Activated T-helper 17 cell treated with anti-CD3 and anti-CD28 coated beads, Interleukin-2, amount 50 U/mL, for 72 hours (primary cell): ENCODE measurements at regions not wholly inside any gene's neighbourhood (a gene's known extent, or its start where the extent isn't known, plus 50 kb on each side); places are given as distances from the start of the nearest gene placed in this dataset.

Experiments used
- ATAC-seq: fragments of 150-1000 bp; cut with Tn5 transposase; replicated peaks from 2 replicates; pipeline ENCODE4 v1.10.0; 2021; ENCODE audit warnings: mild to moderate bottlenecking, moderate library complexity
- H3K27ac Mint-ChIP-seq: one replicate; pipeline ENCODE4 v1.8.0; 2022; ENCODE audit warnings: mixed read lengths
- H3K27me3 Mint-ChIP-seq: one replicate; pipeline ENCODE4 v1.8.0; 2022; ENCODE audit warnings: mixed read lengths
- H3K36me3 Mint-ChIP-seq: one replicate; pipeline ENCODE4 v1.8.0; 2022; ENCODE audit warnings: low read depth, mild to moderate bottlenecking, mixed read lengths
- H3K4me1 Mint-ChIP-seq: one replicate; pipeline ENCODE4 v1.8.0; 2022; ENCODE audit warnings: mixed read lengths
- H3K4me3 Mint-ChIP-seq: one replicate; pipeline ENCODE4 v1.8.0; 2022; ENCODE audit warnings: mild to moderate bottlenecking, mixed read lengths
- H3K9me3 Mint-ChIP-seq: one replicate; pipeline ENCODE4 v1.8.0; 2022; ENCODE audit warnings: mixed read lengths

GRCh38 chr1:88098881-88099280 lies 585.2 kb upstream of the PKN2 start:
- no peak for ATAC-seq
- peaks cover 3% of the 10 kb centered on the region for H3K27me3 Mint-ChIP-seq
- H3K27ac Mint-ChIP-seq: no peak overlapping the region
- H3K36me3 Mint-ChIP-seq: no peaks in the 10 kb centered on the region
- no peaks in the 10 kb centered on the region for H3K4me1 Mint-ChIP-seq
- no peaks in the 10 kb centered on the region for H3K9me3 Mint-ChIP-seq
- H3K4me3 Mint-ChIP-seq: no peak overlapping the region

- H3K36me3 Mint-ChIP-seq: no peaks in the 10 kb centered on the region
- no peaks in the 10 kb centered on the region for H3K9me3 Mint-ChIP-seq
- ATAC-seq: no peak
- no peak overlapping the region for H3K27ac Mint-ChIP-seq
- H3K27me3 Mint-ChIP-seq: peaks cover 3% of the 10 kb centered on the region
- H3K4me1 Mint-ChIP-seq: no peaks in the 10 kb centered on the region
- no peak overlapping the region for H3K4me3 Mint-ChIP-seq
Measured at GRCh38 chr1:88101041-88101440, 583.0 kb upstream of the PKN2 start.

GRCh38 chr1:88104236-88104635 lies 579.8 kb upstream of the PKN2 start:
- no peaks in the 10 kb centered on the region for H3K36me3 Mint-ChIP-seq
- no peak overlapping the region for H3K4me3 Mint-ChIP-seq
- no peaks in the 10 kb centered on the region for H3K4me1 Mint-ChIP-seq
- ATAC-seq: no peak
- no peak overlapping the region for H3K27ac Mint-ChIP-seq
- H3K27me3 Mint-ChIP-seq: no peaks in the 10 kb centered on the region
- H3K9me3 Mint-ChIP-seq: no peaks in the 10 kb centered on the region

DNA sequence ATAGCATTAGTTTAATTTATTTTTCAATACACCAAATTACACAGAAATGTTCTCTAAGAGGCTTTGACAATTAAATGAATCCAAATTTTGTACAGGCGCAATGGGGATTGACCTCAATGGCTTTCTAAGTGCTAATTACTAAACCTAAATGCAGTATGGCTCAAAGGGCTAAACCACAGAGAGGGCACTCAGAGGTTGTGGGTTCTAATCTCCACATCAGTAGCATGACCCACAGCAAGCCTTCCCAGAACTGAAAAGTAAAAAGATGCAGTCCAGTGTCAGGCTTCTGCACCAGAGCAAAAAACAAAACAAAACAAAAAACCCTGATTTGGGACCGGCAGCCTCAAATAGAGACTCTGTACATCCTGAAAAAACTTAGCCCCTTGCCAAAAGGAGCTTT lies 579.2 kb upstream of the PKN2 start:
- H3K4me1 Mint-ChIP-seq: no peaks in the 10 kb centered on the region
- H3K36me3 Mint-ChIP-seq: no peaks in the 10 kb centered on the region
- no peaks in the 10 kb centered on the region for H3K9me3 Mint-ChIP-seq
- no peak for ATAC-seq
- no peak overlapping the region for H3K4me3 Mint-ChIP-seq
- H3K27ac Mint-ChIP-seq: no peak overlapping the region
- peaks cover 5% of the 10 kb centered on the region for H3K27me3 Mint-ChIP-seq

DNA sequence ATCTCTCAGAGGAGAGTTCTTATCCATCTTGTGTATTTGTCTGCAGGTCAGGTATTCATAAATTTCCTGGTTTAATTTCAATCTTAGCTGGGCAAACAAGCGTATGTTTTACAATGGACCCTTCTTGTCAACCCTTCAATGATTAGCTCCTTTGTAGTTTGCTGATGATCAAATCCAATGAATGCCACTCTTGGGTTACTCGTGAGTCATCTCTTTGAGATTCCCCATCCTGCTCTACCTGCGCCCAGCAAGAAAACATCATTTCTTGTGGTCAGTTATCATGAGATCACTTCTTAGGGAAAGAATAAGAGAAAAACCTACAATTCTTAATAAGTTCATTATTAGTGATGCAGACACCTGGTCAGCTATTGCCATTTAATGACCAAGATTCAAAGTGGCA lies 572.3 kb upstream of the PKN2 start:
- no peaks in the 10 kb centered on the region for H3K9me3 Mint-ChIP-seq

GRCh38 chr1:88117597-88117996 lies 566.5 kb upstream of the PKN2 start:
- H3K27me3 Mint-ChIP-seq: peaks cover 12% of the 10 kb centered on the region
- H3K36me3 Mint-ChIP-seq: no peaks in the 10 kb centered on the region
- H3K4me1 Mint-ChIP-seq: no peaks in the 10 kb centered on the region
- H3K4me3 Mint-ChIP-seq: no peak overlapping the region
- H3K9me3 Mint-ChIP-seq: no peaks in the 10 kb centered on the region
- no peak for ATAC-seq
- no peak overlapping the region for H3K27ac Mint-ChIP-seq

More for the DNA sequence above, 572.3 kb upstream of the PKN2 start:
- Mint-ChIP-seq H3K4me1 (no peaks in the 10 kb centered on the region), H3K4me3 (no peak overlapping the region), H3K27ac (no peak overlapping the region), H3K36me3 (no peaks in the 10 kb centered on the region), H3K27me3 (peaks cover 6% of the 10 kb centered on the region)
- ATAC-seq: no peak

GRCh38 chr1:88118176-88118845 lies 565.8 kb upstream of the PKN2 start:
- Mint-ChIP-seq H3K27me3 (peaks cover 12% of the 10 kb centered on the region), H3K27ac (no peak overlapping the region), H3K4me1 (no peaks in the 10 kb centered on the region), H3K36me3 (no peaks in the 10 kb centered on the region), H3K9me3 (no peaks in the 10 kb centered on the region), H3K4me3 (no peak overlapping the region)
- ATAC-seq: no peak

- Mint-ChIP-seq H3K4me3 (no peak overlapping the region), H3K9me3 (peaks cover 4% of the 10 kb centered on the region), H3K36me3 (no peaks in the 10 kb centered on the region), H3K27me3 (peaks cover 9% of the 10 kb centered on the region), H3K4me1 (no peaks in the 10 kb centered on the region), H3K27ac (no peak overlapping the region)
- no peak for ATAC-seq
Measured at GRCh38 chr1:88124614-88125013, 559.5 kb upstream of the PKN2 start.

DNA sequence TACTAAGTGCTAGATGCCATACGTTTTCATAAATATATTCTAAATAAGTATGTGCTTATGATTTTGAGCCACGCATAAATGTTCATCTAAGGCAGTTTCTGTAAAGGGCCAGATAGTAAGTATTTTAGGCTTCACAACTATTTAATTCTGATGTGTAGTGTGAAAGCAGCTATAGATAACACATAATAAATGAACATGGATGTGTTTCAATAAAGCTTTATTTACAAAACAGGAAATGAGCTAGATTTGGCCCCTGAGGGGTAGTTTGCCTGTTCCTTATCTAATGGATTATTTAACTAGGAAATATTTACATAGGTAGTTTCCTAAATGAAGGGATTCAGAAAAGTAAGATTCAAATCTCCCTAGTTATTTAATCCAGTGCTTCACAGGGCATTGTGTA lies 557.6 kb upstream of the PKN2 start:
- ATAC-seq: no peak
- H3K27ac Mint-ChIP-seq: no peak overlapping the region
- peaks cover 4% of the 10 kb centered on the region for H3K9me3 Mint-ChIP-seq
- H3K27me3 Mint-ChIP-seq: peaks cover 9% of the 10 kb centered on the region
- no peaks in the 10 kb centered on the region for H3K36me3 Mint-ChIP-seq
- H3K4me1 Mint-ChIP-seq: no peaks in the 10 kb centered on the region
- H3K4me3 Mint-ChIP-seq: no peak overlapping the region

- H3K9me3 Mint-ChIP-seq: no peaks in the 10 kb centered on the region
- H3K27ac Mint-ChIP-seq: no peak overlapping the region
- H3K36me3 Mint-ChIP-seq: no peaks in the 10 kb centered on the region
- H3K4me3 Mint-ChIP-seq: no peak overlapping the region
- H3K27me3 Mint-ChIP-seq: no peaks in the 10 kb centered on the region
- no peaks in the 10 kb centered on the region for H3K4me1 Mint-ChIP-seq
- no peak for ATAC-seq
Measured at GRCh38 chr1:88133991-88134390, 550.1 kb upstream of the PKN2 start.

DNA sequence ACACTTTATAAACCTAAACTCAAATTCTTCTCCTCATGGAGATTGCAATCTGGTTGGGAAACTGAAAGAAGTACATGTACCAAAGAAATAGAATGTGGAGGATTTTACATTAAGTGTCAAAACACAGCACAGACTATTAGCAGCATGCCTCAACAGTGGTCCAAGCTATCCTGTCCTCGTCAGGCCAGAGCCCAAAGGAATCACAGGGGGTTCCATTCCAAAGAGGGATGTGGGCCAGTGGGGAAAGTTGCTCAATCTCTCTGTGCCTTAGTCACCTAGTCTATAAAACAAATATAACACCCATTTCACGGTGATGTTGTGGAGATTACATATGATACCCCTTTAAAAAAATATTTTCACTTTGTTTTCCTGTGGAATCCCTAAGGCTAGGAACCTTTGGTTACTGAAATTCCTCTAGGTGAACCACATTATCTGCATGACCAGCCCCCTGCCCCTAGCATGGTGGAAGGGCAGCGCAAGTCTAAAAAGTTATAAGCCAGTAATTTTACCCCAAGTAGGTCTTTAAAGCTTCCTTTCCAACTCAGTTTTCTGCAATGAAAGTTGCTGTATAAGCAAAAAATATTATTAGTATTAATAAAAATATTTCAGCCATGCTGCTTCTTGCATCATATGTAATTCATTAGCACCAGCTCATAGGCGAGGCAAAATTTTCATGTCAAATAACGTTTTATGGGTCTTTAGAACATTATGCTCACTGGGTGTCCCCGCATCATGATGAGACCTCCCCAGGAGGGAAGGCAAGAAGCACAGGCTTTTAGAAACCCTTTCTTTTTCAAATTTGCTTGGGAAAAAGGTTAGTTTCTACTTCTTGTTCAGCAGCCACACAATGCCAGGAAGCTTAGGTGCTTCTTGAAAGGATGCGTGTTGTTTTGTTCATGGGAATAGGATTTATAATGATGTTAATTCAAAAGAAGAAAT lies 548.8 kb upstream of the PKN2 start:
- no peak for ATAC-seq
- Mint-ChIP-seq H3K27ac (no peak overlapping the region), H3K36me3 (no peaks in the 10 kb centered on the region), H3K4me3 (no peak overlapping the region), H3K27me3 (peaks cover 3% of the 10 kb centered on the region), H3K9me3 (no peaks in the 10 kb centered on the region), H3K4me1 (no peaks in the 10 kb centered on the region)

GRCh38 chr1:88139633-88140032 lies 544.4 kb upstream of the PKN2 start:
- peaks cover 9% of the 10 kb centered on the region for H3K27me3 Mint-ChIP-seq
- H3K36me3 Mint-ChIP-seq: no peaks in the 10 kb centered on the region
- ATAC-seq: no peak
- no peak overlapping the region for H3K27ac Mint-ChIP-seq
- H3K4me3 Mint-ChIP-seq: no peak overlapping the region
- H3K9me3 Mint-ChIP-seq: no peaks in the 10 kb centered on the region
- peaks cover 5% of the 10 kb centered on the region for H3K4me1 Mint-ChIP-seq

DNA sequence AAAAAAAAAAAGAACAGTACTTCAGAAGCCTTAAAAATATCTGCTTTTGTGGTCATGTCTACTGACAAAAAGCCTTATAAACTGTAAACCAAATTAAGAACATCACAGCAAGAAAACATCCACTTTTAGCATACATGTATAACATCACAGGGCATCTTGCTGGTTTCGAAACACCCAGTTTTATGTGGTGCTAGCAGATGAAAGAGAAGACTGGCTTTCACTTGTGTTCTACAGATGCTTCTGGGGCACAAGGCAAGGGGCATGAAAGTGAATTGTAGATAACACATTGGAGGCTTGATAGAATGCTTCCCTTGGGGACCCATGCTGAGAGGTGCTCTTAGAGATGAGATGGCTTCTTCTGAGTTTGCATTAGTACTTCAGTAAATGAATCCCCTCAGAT lies 543.7 kb upstream of the PKN2 start:
- Mint-ChIP-seq H3K36me3 (no peaks in the 10 kb centered on the region), H3K4me3 (no peak overlapping the region), H3K9me3 (no peaks in the 10 kb centered on the region), H3K4me1 (peaks cover 5% of the 10 kb centered on the region), H3K27ac (no peak overlapping the region), H3K27me3 (peaks cover 14% of the 10 kb centered on the region)
- no peak for ATAC-seq

- Mint-ChIP-seq H3K4me3 (no peak overlapping the region), H3K36me3 (no peaks in the 10 kb centered on the region), H3K9me3 (no peaks in the 10 kb centered on the region)
Measured at GRCh38 chr1:88141499-88142074, 542.5 kb upstream of the PKN2 start.

DNA sequence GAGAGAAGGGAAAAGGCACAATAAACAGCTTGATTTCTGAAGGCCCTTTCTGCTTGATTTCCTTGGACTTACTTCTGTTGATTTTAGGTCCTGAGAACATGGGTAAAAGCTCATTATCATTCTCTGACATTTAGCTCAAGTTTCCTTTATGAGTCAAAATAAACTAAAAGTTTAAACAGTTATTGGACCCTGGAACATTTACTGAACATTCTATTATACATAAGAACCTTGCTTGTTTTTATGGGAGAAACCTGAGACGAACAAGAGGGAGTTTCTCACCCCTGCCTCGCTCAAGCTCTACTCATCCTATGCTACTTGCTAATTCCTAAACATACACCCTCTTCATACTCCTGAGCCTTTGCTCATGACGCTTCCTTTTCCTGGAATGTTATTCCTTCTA lies 538.3 kb upstream of the PKN2 start:
- Mint-ChIP-seq H3K9me3 (no peaks in the 10 kb centered on the region), H3K36me3 (no peaks in the 10 kb centered on the region), H3K4me3 (no peak overlapping the region), H3K27me3 (peaks cover 15% of the 10 kb centered on the region), H3K4me1 (peaks cover 5% of the 10 kb centered on the region), H3K27ac (no peak overlapping the region)
- no peak for ATAC-seq

More at GRCh38 chr1:88141499-88142074, 542.5 kb upstream of the PKN2 start:
- ATAC-seq: no peak
- H3K27ac Mint-ChIP-seq: no peak overlapping the region
- peaks cover 19% of the 10 kb centered on the region for H3K27me3 Mint-ChIP-seq
- H3K4me1 Mint-ChIP-seq: peaks cover 5% of the 10 kb centered on the region
